ENCODE measurements at regions not wholly inside any gene's neighbourhood (a gene's known extent, or its start where the extent isn't known, plus 50 kb on each side); places are given as distances from the start of the nearest gene placed in this dataset.

DNA sequence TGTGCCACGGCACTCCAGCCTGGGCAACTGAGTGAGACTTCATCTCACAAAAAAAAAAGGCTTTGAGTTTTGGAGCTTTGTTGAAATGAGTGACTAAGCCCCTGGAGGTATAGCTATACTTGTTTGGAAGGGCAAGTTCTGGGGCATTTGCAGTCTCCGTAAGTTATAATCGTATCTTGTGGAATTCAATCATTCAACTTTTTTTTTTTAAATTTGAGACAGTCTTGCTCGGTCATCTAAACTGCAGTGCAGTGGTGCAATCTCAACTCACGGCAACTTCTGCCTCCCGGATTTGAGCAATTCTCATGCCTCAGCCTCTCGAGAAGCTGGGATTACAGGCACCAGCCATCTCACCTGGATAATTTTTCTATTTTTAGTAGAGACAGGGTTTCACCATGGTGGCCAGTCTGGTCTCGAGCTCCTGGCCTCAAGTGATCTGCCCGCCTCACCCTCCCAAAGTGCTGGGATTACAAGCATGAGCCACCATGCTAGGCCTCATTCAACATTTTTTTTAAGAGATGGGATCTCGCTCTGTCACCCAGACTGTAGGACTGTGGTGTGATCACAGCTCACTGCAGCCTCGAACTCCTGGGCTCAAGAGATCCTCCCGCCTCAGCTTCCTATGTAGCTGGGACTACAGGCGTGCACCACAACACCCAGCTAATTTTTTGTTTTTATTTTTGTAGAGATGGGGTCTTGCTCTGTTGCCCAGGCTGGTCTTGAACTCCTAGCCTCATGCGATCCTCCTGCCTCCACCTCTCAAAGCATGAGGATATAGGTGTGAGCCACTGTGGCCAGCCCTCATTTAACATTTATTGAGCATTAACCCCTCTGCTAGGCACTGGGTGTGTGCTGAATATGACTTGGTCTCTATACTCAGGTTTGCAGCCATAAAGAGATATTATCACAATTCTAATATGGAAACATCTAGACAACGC lies 133.7 kb upstream of the MAP1LC3B2 start:
- Mint-ChIP-seq H3K4me1 (no peaks in the 10 kb centered on the region), H3K9me3 (no peaks in the 10 kb centered on the region), H3K27ac (no peak overlapping the region)

DNA sequence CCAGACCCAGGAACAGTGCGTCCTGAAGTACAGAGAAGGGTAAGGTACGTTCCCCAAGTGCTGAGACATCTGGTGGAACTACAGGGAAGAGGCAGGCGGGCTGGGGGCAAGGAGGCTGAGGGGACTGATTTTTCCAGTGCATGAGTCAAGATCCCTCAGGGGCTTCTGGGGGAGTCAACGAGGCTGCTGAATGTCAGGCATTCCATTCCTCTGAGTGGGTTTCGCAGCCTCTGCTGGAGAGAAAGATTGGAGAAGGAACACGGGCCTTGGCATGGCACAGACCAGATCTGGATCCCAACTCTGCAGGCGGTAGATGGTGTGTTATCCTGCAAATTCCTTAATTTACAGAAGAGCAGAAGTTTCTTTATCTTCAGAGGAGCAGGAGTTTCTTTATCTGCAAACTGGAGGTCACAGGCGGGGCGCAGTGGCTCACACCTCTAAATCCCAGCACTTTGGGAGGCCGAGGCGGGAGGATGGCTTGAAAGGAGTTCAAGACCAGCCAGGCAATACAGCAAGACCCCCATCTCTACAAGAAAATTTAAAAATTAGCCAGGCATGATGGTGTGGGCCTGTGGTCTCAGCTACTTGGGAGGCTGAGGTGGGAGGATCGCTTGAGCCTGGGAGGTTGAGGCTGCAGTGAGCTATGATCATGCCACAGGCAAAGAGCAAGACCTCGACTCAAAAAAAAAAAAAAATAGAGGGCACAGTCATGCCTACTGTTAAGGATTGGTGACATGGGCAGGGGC lies 132.6 kb upstream of the MAP1LC3B2 start:
- Mint-ChIP-seq H3K27ac (no peak overlapping the region), H3K4me1 (no peaks in the 10 kb centered on the region), H3K36me3 (peaks cover 3% of the 10 kb centered on the region), H3K9me3 (no peaks in the 10 kb centered on the region), H3K27me3 (no peaks in the 10 kb centered on the region), H3K4me3 (no peak overlapping the region)

More for the DNA sequence above, 133.7 kb upstream of the MAP1LC3B2 start:
- H3K36me3 Mint-ChIP-seq: peaks cover 3% of the 10 kb centered on the region
- H3K27me3 Mint-ChIP-seq: no peaks in the 10 kb centered on the region
- no peak overlapping the region for H3K4me3 Mint-ChIP-seq

DNA sequence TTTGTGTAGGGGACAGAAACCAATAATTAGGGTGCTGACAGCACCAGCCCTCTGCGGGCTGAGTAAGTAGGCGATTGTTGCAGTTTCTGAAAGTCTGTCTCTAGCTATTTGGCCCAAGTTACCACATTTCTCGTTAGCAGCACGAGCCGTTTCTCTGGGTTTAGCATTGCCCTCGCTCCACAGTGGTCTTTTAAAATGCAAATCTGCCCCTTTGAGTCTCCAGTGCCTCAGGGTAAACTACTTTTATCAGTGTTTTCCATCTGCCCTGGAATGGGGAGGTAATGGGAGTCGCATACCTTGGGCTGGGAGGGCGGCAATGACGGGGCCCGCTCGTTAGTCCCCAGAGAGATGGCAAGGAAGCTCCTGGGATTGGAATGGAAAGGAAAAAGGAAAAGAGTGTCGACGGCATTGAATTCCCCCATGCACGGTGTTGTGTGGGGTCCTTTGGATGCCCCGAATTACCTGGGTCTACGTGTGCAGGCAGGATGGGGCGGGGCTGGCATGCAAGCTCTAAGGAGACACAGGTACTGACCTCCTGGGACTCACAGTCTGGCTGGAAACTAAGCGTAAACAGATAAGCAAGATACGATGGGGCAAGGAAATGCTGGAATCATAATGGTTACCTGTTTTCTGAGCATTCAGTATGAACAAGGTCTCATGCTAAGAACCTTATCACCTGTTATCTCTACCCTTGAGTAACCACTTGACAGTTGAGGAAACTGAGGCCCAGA lies 131.8 kb upstream of the MAP1LC3B2 start:
- Mint-ChIP-seq H3K27me3 (no peaks in the 10 kb centered on the region), H3K4me3 (no peak overlapping the region), H3K27ac (no peak overlapping the region), H3K9me3 (no peaks in the 10 kb centered on the region), H3K4me1 (no peaks in the 10 kb centered on the region), H3K36me3 (no peaks in the 10 kb centered on the region)

DNA sequence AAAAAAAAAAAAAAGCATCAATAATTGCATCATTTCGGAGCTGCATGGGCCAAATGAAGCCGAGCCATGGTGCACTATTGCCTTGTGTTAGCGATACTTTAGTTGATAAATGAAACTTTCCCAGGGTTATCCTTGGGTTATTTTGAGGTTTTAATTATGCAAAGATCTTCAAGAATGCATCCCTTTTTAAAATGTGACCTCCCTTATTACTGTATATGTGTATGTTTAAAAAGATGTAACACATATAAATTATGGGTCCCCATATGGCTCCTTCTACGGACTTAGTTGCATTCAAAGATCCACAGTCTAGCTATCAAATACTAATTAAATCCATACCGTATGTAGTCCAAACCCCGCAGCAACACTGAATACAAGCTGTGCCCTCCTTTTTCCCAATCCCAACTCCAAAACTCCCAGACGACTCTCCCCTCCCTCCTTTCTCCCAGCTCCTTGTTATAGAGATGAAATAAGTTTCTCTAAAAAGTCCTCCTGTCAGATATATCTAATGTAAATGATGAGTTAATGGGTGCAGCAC lies 129.3 kb upstream of the MAP1LC3B2 start:
- H3K4me3 Mint-ChIP-seq: no peak overlapping the region
- no peaks in the 10 kb centered on the region for H3K27me3 Mint-ChIP-seq
- H3K4me1 Mint-ChIP-seq: peaks cover 6% of the 10 kb centered on the region
- no peak overlapping the region for H3K27ac Mint-ChIP-seq
- no peaks in the 10 kb centered on the region for H3K36me3 Mint-ChIP-seq
- no peaks in the 10 kb centered on the region for H3K9me3 Mint-ChIP-seq

DNA sequence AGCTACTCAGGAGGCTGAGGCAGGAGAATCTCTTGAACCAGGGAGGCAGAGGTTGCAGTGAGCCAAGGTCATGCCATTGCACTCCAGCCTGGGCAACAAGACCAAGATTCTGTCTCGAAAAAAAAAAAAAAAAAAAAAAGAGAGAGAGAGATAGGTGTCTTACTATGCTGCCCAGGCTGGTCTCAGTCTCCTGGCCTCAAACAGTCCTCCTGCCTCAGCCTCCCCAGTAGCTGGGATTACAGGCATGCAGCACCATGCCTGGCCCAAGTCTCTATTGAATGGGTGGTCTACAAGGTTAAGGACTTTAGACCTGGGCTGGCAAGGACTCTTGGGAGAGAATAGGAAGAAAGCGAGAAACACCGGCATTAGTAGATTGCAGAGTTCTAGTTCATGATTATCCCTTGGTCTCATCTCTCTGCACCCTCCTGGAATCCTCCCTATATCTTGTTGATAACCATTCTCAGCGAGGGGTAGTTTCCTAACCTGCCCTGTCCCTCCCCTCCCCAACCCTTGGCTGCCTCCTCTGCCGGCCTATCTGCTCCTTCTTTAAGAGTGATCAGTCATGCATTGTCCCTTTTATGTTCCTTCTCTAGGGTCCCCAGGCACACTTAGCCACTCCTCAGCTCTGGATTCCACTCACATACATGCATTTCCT lies 128.1 kb upstream of the MAP1LC3B2 start:
- Mint-ChIP-seq H3K4me1 (peaks cover 6% of the 10 kb centered on the region), H3K4me3 (no peak overlapping the region), H3K9me3 (no peaks in the 10 kb centered on the region), H3K27me3 (no peaks in the 10 kb centered on the region), H3K36me3 (no peaks in the 10 kb centered on the region), H3K27ac (no peak overlapping the region)

DNA sequence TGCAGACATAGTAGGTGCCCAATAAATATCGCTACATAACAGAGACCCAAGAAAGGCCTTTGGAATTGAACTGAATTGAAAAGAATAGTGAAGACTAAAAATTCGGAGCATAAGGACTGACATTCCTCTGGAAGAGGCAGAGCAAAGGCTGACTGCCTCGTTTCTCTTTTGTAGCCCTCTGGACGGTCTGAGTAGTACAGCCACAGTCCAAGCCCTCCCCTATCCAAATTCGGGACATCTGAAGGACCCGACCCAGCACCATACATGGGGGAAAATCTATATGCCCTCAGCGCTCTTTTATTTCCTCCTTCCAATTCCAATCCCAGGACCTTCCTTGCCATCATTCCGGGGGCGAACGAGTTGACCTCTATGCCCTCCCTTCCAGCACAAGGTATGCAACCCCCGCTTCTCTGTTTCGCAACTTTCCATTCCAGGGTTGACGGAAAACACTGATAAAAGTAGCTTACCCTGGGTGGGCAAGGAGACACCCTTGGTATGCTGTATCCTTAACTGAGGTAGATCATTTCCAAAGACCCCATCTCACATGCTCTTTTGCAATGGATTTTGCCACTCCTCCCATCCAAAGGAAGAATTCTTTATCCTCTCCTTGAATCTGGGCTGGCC lies 127.4 kb upstream of the MAP1LC3B2 start:
- Mint-ChIP-seq H3K4me3 (no peak overlapping the region), H3K9me3 (no peaks in the 10 kb centered on the region), H3K4me1 (peaks cover 6% of the 10 kb centered on the region), H3K36me3 (no peaks in the 10 kb centered on the region), H3K27me3 (no peaks in the 10 kb centered on the region), H3K27ac (no peak overlapping the region)

DNA sequence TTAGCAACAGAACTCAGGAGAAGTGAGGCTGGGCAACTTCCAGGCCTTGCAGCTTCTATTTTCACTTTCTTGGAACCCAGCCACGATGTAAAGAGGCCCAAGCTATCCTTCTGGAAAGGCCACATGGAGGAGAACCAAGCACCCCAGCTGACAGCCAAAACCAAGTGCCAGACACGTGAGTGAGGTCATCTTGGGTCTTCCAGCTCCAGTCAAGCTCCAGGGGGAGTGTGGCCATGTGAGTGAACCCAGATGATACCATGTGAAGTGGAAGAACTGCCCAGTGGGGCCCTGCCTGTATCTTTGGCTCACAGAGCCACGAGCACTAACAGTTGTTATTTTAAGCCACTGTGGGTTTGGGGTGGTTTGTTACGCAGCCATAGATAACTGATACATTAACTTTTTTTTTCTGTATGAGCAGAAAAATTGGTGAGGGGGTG lies 126.8 kb upstream of the MAP1LC3B2 start:
- H3K27ac Mint-ChIP-seq: no peak overlapping the region
- no peaks in the 10 kb centered on the region for H3K9me3 Mint-ChIP-seq
- peaks cover 6% of the 10 kb centered on the region for H3K4me1 Mint-ChIP-seq

DNA sequence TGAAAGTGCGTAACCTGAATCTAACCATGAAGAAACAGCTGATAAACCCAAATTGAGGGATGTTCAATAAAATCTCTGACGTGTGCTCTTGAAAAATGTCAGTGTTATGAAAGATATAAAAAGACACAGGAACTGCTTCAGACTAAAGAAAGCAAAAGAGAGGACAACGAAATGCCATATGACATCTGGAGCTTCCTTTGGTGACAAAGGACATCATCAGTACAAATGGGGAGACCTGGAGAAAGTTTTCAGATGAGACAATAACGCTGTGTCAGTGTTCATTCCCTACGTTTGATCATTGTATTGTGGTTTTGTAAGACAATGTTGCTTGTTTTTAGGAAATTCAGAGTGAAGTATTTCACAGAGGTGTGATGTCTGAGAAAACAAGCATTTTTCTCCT lies 125.9 kb upstream of the MAP1LC3B2 start:
- Mint-ChIP-seq H3K4me1 (peaks cover 6% of the 10 kb centered on the region), H3K27ac (no peak overlapping the region)

More for the DNA sequence above, 126.8 kb upstream of the MAP1LC3B2 start:
- Mint-ChIP-seq H3K27me3 (no peaks in the 10 kb centered on the region), H3K4me3 (no peak overlapping the region), H3K36me3 (no peaks in the 10 kb centered on the region)

DNA sequence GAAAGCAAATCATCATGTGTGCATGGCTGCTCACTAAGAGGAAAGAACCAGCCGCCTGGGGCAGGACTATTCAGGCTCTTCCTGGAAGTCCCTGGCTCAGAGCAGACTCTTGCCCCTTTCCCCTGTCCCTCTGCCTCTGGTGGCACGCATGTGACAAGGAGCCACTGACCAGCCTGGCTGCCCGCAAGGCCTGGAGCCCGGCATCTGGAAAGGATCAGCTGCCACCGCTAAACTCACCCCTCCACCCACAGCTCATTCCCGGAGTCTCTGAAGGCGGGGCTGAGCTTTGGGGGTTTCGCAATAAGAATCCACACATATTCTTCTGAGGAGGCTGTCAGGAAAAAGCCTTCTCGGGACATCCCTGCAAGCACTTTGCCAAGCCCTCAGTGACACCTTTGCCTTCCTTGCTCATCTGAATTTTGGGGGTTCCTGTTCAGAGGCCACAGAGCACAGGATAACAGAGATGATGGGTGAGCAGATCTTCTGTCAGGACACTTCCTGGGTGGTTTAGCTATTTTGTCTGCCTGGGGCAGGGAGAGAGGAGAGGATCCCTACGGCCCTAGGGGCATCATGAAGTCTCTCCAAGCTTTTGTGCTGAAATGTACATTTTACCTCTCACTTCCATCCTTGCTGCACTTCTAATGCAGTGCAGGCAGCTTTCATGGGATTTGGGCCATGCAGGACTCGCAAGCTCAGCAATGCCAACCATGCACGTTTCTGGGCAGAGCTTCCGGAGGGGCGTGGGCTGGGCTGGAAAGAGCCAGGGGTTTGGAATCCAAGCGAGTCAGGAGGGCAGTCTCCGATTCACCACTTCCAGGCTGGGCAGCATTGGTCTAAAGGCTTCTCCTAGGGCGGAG lies 124.8 kb upstream of the MAP1LC3B2 start:
- H3K27ac Mint-ChIP-seq: no peak overlapping the region
- peaks cover 6% of the 10 kb centered on the region for H3K4me1 Mint-ChIP-seq
- no peaks in the 10 kb centered on the region for H3K27me3 Mint-ChIP-seq
- no peaks in the 10 kb centered on the region for H3K9me3 Mint-ChIP-seq
- no peaks in the 10 kb centered on the region for H3K36me3 Mint-ChIP-seq
- H3K4me3 Mint-ChIP-seq: no peak overlapping the region

More for the DNA sequence above, 125.9 kb upstream of the MAP1LC3B2 start:
- H3K27me3 Mint-ChIP-seq: no peaks in the 10 kb centered on the region
- no peaks in the 10 kb centered on the region for H3K9me3 Mint-ChIP-seq
- H3K4me3 Mint-ChIP-seq: no peak overlapping the region
- no peaks in the 10 kb centered on the region for H3K36me3 Mint-ChIP-seq

DNA sequence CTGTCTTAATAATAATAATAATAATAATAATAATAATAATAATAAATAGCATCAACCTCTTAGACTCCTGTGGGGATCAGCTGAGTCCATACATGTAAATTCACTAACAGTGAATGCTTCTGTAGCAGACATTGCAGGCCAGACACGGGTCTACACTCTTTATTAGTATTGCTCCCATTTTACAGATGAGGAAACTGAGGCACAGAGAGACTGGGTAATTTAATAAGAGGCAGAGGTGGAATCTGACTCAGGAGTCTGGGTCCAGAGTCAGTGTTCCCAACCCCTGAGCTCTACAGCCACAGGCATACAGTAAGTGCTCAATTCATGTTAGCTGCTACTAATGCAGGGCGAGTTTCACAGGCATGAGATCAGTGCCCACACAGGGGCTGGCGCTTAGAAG lies 123.2 kb upstream of the MAP1LC3B2 start:
- Mint-ChIP-seq H3K9me3 (no peaks in the 10 kb centered on the region), H3K36me3 (no peaks in the 10 kb centered on the region), H3K4me3 (no peak overlapping the region), H3K27me3 (no peaks in the 10 kb centered on the region), H3K4me1 (peaks cover 6% of the 10 kb centered on the region), H3K27ac (no peak overlapping the region)

DNA sequence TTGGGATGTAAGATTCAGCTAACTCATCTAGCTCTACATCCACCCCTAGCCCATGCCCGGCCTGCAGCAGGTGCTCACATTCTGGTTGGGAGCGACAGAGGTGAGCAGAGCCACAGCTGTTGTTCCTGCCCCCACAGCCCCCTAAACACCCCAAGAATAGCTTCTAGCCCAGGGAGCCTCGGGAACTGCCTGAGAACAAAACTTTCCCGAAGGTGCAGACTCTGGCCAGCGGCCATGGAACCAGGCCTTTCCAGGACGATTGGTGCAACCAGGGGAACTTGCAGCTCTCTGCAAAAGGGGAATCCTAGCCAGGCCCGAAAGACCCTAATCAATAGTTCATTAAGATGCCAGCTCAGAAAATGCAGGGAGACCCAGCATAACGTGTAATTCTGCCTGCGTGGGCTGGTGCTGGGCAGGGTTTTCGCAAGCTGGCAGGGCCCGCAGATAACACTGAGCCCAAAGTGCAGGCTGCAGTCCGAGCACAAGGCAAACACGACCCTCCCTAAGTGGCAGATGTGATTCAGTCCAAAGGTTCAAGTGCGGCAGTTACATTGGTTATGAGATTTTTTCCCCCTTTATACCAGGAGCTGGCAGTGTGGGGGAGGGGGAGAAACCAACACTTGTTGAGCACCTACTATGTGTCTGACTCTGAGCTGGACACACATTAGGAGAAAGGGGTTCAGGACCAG lies 122.5 kb upstream of the MAP1LC3B2 start:
- H3K9me3 Mint-ChIP-seq: no peaks in the 10 kb centered on the region
- no peaks in the 10 kb centered on the region for H3K36me3 Mint-ChIP-seq
- no peak overlapping the region for H3K4me3 Mint-ChIP-seq
- no peaks in the 10 kb centered on the region for H3K27me3 Mint-ChIP-seq
- peaks cover 6% of the 10 kb centered on the region for H3K4me1 Mint-ChIP-seq
- no peak overlapping the region for H3K27ac Mint-ChIP-seq

DNA sequence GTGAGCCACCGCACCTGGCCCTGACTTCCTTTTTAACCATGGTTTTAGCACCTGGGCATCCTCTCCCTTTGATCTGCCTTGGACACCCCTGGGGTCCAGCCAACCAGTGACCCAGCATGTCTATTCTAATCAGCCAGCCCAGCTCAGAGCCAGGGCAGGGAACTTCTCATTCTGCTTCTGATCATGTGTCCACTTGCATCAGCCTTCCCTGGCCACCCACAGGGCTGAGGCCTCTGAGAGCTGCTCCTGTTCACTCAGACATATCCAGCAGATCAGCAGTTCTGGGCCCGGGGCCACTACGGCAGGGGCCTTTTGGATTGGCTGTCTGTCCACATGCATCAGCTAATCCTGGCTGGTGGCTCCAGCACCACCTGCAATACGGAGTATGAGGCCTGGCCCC lies 117.9 kb upstream of the MAP1LC3B2 start:
- no peaks in the 10 kb centered on the region for H3K27me3 Mint-ChIP-seq
- H3K4me3 Mint-ChIP-seq: no peak overlapping the region
- no peaks in the 10 kb centered on the region for H3K4me1 Mint-ChIP-seq
- H3K27ac Mint-ChIP-seq: no peak overlapping the region
- H3K36me3 Mint-ChIP-seq: no peaks in the 10 kb centered on the region
- no peaks in the 10 kb centered on the region for H3K9me3 Mint-ChIP-seq

DNA sequence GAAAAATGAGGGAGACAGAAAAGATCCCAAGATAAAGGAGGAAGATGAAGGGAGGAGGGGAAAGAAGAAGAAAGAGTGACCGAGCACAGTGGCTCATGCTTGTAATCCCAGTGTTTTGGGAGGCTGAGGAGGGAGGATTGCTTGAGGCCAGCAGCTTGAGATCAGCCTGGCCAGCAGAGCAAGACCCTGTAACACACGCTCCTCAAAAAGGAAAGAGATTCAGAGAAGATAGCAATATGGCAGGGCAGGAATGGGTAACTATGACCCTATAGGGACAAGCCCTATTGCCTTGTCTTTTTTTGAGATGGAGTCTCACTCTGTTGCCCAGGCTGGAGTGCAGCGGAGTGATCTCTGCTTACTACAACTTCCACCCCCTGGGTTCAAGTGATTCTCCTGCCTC lies 116.9 kb upstream of the MAP1LC3B2 start:
- Mint-ChIP-seq H3K4me1 (no peaks in the 10 kb centered on the region), H3K4me3 (no peak overlapping the region), H3K27ac (no peak overlapping the region), H3K36me3 (no peaks in the 10 kb centered on the region), H3K9me3 (no peaks in the 10 kb centered on the region), H3K27me3 (no peaks in the 10 kb centered on the region)
